ENCODE measurements at regions not wholly inside any gene's neighbourhood (a gene's known extent, or its start where the extent isn't known, plus 50 kb on each side); places are given as distances from the start of the nearest gene placed in this dataset.

- Histone ChIP-seq H3K27ac (no peak overlapping the region), H3K27me3 (no peaks in the 10 kb centered on the region), H3K4me3 (no peak overlapping the region), H3K4me1 (no peaks in the 10 kb centered on the region), H3K9me3 (no peaks in the 10 kb centered on the region), H3K36me3 (no peaks in the 10 kb centered on the region)
- 70% methylated on average over 3 of the region's 3 CpGs for WGBS
- DNase-seq (ENCODE audit: low spot score in 2 of 2): no peak
- TF ChIP-seq EP300 (IDR thresholded peaks at IDR 0.05) (no peak), POLR2AphosphoS5 (IDR thresholded peaks at IDR 0.05) (no peak), CTCF (IDR thresholded peaks at IDR 0.05) (no peak), POLR2A (IDR thresholded peaks at IDR 0.05) (no peak)
These were observed 94.2 kb upstream of the CADM1 start for GRCh38 chr11:115598257-115598901.

GRCh38 chr11:115591380-115591779, 87.2 kb upstream of the CADM1 start:
- no peak overlapping the region for H3K27ac ChIP-seq
- no peak for DNase-seq (ENCODE audit: low spot score in 2 of 2)
- no peaks in the 10 kb centered on the region for H3K9me3 ChIP-seq
- 96% methylated on average over 3 of the region's 3 CpGs for WGBS
- no peak overlapping the region for H3K4me3 ChIP-seq
- H3K4me1 ChIP-seq: no peaks in the 10 kb centered on the region
- TF ChIP-seq EP300 (IDR thresholded peaks at IDR 0.05) (no peak), POLR2A (IDR thresholded peaks at IDR 0.05) (no peak), POLR2AphosphoS5 (IDR thresholded peaks at IDR 0.05) (no peak), CTCF (IDR thresholded peaks at IDR 0.05) (no peak)
- no peaks in the 10 kb centered on the region for H3K36me3 ChIP-seq
- H3K27me3 ChIP-seq: peaks cover 3% of the 10 kb centered on the region

- H3K27me3 ChIP-seq: peaks cover 3% of the 10 kb centered on the region
- H3K9me3 ChIP-seq: no peaks in the 10 kb centered on the region
- H3K4me3 ChIP-seq: no peak overlapping the region
- WGBS: 67% methylated on average over 7 of the region's 7 CpGs
- DNase-seq (ENCODE audit: low spot score in 2 of 2): no peak
- no peaks in the 10 kb centered on the region for H3K4me1 ChIP-seq
- TF ChIP-seq POLR2A (IDR thresholded peaks at IDR 0.05) (no peak), EP300 (IDR thresholded peaks at IDR 0.05) (no peak)
- no peak overlapping the region for H3K27ac ChIP-seq
- H3K36me3 ChIP-seq: no peaks in the 10 kb centered on the region
These were observed 86.0 kb upstream of the CADM1 start for GRCh38 chr11:115590254-115590653.

- no peak for DNase-seq (ENCODE audit: low spot score in 2 of 2)
- TF ChIP-seq POLR2A (IDR thresholded peaks at IDR 0.05): no peak
- TF ChIP-seq CTCF (IDR thresholded peaks at IDR 0.05): no peak
- no peak for TF ChIP-seq POLR2AphosphoS5 (IDR thresholded peaks at IDR 0.05)
- TF ChIP-seq EP300 (IDR thresholded peaks at IDR 0.05): no peak
- H3K9me3 ChIP-seq: no peaks in the 10 kb centered on the region
- H3K27ac ChIP-seq: no peak overlapping the region
- peaks cover 3% of the 10 kb centered on the region for H3K27me3 ChIP-seq
- no peaks in the 10 kb centered on the region for H3K4me1 ChIP-seq
- H3K36me3 ChIP-seq: no peaks in the 10 kb centered on the region
- whole genome bisulfite sequencing: 85% methylated on average over 3 of the region's 3 CpGs
- H3K4me3 ChIP-seq: no peak overlapping the region
These were observed 83.6 kb upstream of the CADM1 start for GRCh38 chr11:115587718-115588342.

GRCh38 chr11:115585361-115586024, 81.3 kb upstream of the CADM1 start:
- no peaks in the 10 kb centered on the region for H3K36me3 ChIP-seq
- no peak overlapping the region for H3K27ac ChIP-seq
- 93% methylated on average over 11 of the region's 11 CpGs for WGBS
- H3K27me3 ChIP-seq: peaks cover 3% of the 10 kb centered on the region
- no peak overlapping the region for H3K4me3 ChIP-seq
- DNase-seq (ENCODE audit: low spot score in 2 of 2): no peak
- peaks cover 19% of the 10 kb centered on the region for H3K4me1 ChIP-seq
- no peaks in the 10 kb centered on the region for H3K9me3 ChIP-seq
- TF ChIP-seq CTCF (IDR thresholded peaks at IDR 0.05): no peak
- TF ChIP-seq POLR2AphosphoS5 (IDR thresholded peaks at IDR 0.05): no peak
- TF ChIP-seq POLR2A (IDR thresholded peaks at IDR 0.05): no peak
- TF ChIP-seq EP300 (IDR thresholded peaks at IDR 0.05): no peak

Measured in suprapubic skin (tissue), 4 donors.